WTC11 (cell line): ENCODE measurements at regions not wholly inside any gene's neighbourhood (a gene's known extent, or its start where the extent isn't known, plus 50 kb on each side); places are given as distances from the start of the nearest gene placed in this dataset.

ENCODE experiments used
- CBFB ChIP-seq: sonication (generic); formaldehyde crosslinking; IDR thresholded peaks from 2 replicates; pipeline ENCODE4 v1.8.1; 2022; ENCODE audit warnings: mild to moderate bottlenecking, low read depth, missing genetic modification reagents
- GRHL2 ChIP-seq: fragments of 250-450 bp; sonication (Bioruptor Pico); IDR thresholded peaks from 2 replicates; pipeline ENCODE4 v1.8.0; 2022; ENCODE audit warnings: mild to moderate bottlenecking, moderate library complexity; ENCODE audit not compliant: insufficient replicate concordance, severe bottlenecking
- KAT7 ChIP-seq: sonication (generic); formaldehyde crosslinking; IDR thresholded peaks from 2 replicates; pipeline ENCODE4 v1.8.1; 2023; ENCODE audit warnings: missing genetic modification reagents, mild to moderate bottlenecking, borderline replicate concordance
- MYBL2 ChIP-seq: sonication (generic); formaldehyde crosslinking; IDR thresholded peaks from 2 replicates; pipeline ENCODE4 v1.8.1; 2023; ENCODE audit warnings: mild to moderate bottlenecking, moderate library complexity, missing genetic modification reagents
- ZNF121 ChIP-seq: sonication (generic); formaldehyde crosslinking; IDR thresholded peaks from 2 replicates; pipeline ENCODE4 v1.8.0; 2023; ENCODE audit warnings: missing genetic modification reagents
- ZNF317 ChIP-seq: sonication (generic); formaldehyde crosslinking; IDR thresholded peaks from 2 replicates; pipeline ENCODE4 v1.8.1; 2023; ENCODE audit warnings: low read depth, mild to moderate bottlenecking, moderate library complexity, missing genetic modification reagents, borderline replicate concordance
- TF ChIP-seq, protein P1 (sequence below): fragments of 200-600 bp; IDR thresholded peaks from 2 replicates; pipeline ENCODE4 v1.8.0; 2022; ENCODE audit warnings: antibody characterized with exemption

- TF ChIP-seq, protein P1, sequence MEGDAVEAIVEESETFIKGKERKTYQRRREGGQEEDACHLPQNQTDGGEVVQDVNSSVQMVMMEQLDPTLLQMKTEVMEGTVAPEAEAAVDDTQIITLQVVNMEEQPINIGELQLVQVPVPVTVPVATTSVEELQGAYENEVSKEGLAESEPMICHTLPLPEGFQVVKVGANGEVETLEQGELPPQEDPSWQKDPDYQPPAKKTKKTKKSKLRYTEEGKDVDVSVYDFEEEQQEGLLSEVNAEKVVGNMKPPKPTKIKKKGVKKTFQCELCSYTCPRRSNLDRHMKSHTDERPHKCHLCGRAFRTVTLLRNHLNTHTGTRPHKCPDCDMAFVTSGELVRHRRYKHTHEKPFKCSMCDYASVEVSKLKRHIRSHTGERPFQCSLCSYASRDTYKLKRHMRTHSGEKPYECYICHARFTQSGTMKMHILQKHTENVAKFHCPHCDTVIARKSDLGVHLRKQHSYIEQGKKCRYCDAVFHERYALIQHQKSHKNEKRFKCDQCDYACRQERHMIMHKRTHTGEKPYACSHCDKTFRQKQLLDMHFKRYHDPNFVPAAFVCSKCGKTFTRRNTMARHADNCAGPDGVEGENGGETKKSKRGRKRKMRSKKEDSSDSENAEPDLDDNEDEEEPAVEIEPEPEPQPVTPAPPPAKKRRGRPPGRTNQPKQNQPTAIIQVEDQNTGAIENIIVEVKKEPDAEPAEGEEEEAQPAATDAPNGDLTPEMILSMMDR: no peak
- TF ChIP-seq CBFB (no peak), MYBL2 (no peak), KAT7 (no peak), ZNF317 (CRISPR knock-in tag) (no peak), ZNF121 (CRISPR knock-in tag) (no peak), GRHL2 (CRISPR knock-in tag) (no peak)
Observed at GRCh38 chr9:1952001-1952400, 63.1 kb upstream of the SMARCA2 start.
